Renal pelvis (tissue), 1 donor: ENCODE measurements at regions not wholly inside any gene's neighbourhood (a gene's known extent, or its start where the extent isn't known, plus 50 kb on each side); places are given as distances from the start of the nearest gene placed in this dataset.
A peak's percentile ranks its signal among the peaks of the same experiment; 100 is the strongest.

Experiments
- DNase-seq: peaks from one replicate; pipeline ENCODE4 v3.0.0-alpha.2; 2013

DNA sequence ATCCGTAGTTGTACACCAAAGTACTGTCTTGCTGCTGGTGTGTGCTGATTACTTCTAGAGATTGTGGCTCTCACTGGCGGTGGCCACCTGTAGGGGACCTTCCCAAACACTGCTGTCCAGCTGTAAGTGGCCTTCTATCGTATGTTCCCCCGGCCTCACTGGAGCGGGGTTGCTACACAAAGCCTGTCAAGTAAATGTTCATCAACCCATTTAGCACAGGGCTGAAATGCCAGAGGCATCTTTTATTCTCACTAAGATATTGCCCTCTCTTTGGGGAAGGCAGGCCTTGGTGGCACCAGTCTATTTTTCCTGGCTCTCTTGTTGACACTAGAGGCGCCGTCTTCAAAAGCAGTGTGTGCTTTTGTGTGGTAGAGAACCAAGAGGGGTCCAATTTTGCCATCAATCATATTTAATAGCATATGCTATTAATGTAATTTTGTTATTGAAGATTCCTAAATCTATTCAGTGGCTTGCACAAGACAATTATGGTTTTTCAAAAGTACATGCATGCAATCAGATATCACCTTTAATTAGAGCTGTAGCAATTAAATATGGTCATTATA is 514.4 kb upstream of the SALL1 start:
- DNase-seq = no peak

DNA sequence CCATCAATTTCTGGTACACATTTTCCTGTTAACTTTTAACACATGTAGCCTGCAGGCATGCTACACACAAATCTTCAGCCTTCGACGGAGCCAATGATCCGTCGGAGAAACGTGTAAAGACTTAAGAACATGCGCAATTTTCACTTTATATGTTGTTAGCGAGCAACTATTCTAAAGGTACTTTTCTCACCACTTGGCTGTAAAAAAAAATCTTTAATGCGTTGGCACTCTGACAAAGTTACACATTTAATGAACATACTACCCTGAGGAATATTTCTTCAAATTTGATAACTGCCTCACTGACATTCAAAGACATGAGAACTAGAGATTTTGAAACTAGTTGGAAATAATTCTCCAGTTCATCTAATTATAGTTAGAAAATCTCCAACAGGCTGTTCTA is 507.5 kb upstream of the SALL1 start:
- DNase-seq = no peak

DNA sequence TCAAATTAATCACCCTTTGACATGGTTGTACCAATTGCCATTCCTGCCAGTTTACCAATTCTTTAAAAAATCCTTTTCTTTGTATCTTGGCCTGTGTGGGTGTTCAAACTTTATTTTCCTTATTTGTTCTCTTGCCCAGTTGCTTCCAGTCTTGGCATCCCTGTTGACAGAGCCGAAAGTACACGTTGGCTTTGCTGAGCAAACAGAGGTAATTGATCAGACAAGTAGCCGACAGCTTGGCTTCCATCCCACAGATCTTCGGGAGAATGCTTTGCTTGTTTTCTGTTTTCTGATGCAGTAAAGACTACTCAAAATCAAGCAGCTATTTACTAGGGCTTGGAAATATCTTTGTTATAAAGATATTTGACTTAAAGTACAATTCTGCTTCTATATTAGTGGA is 506.8 kb upstream of the SALL1 start:
- DNase-seq = no peak

DNA sequence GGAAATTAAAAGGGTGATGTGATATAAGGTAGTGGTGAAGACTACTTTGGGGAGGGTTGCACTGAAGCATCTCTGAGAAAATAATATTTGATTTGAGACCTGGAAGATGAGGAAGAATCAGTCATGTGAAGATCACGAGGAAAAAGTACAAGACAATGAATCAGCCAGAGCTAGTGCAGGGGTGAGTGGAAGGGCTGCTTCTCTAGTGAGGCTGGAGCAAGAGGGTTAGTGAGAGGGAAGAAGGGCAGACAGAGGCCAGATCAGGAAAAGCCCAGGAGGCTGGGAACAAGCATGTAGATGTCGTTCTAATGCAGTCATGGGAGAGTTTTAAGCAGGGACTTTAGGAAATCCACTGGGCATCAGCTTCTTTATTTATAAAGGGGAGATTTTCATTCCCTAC is 504.2 kb upstream of the SALL1 start:
- DNase-seq = no peak

DNA sequence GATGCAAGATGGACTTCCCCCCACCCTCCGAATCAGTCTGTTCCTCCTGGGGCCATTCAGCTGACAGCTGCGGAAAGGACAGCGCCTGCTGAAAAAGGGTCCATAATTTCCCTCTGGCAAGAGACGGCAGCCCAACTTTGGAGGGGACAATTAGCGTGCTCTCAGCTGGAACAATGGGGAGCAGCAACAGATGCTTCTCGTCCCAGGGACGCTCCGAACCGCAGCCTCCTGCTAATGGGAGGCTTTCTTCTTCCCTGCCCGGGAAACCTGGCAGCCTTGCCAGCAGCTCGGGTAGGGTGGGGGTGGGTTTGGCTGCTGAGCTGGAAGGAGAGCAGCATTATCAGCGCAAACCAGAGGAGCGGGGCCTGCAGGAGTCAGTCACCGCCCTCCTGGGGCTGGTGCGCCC is 500.0 kb upstream of the SALL1 start:
- no peak for DNase-seq

DNA sequence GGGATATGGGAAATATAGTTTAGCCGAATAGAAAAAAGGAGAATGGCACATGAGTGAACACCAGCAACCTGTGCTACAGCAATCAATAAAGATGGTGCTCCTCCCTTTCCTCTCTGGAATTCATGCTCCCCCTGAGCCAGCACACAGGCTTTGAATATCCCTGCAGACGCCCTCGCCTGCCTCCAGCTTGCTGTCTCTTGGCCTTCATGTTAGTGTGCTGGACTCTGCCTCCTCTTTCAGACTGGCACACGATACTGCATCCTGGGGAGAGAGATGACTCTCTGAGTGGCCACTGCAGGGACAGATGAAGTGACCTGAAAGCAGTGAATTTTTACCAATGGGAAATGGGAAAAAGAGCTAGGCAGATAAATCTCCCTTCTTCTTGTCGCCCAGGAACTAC is 498.6 kb upstream of the SALL1 start:
- DNase-seq = no peak

DNA sequence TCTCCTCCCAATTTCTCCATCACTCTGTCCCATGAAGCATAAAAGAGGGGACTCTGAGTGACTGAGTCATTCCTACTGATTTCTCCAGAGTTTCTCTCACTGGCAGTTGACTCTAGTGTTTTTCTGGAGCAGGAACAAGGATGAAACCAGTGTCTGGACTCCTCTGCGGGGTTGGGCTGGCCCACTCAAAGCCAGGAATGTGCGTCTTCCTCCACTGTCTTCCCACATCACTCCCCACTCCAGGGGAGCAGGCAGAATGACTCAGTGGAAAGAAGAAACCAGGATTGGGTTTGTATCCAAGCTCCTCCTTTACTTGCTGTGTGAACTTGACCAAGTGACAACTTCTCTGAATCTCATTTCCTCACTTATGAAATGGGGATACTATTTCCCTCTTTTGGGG is 497.5 kb upstream of the SALL1 start:
- DNase-seq = no peak

DNA sequence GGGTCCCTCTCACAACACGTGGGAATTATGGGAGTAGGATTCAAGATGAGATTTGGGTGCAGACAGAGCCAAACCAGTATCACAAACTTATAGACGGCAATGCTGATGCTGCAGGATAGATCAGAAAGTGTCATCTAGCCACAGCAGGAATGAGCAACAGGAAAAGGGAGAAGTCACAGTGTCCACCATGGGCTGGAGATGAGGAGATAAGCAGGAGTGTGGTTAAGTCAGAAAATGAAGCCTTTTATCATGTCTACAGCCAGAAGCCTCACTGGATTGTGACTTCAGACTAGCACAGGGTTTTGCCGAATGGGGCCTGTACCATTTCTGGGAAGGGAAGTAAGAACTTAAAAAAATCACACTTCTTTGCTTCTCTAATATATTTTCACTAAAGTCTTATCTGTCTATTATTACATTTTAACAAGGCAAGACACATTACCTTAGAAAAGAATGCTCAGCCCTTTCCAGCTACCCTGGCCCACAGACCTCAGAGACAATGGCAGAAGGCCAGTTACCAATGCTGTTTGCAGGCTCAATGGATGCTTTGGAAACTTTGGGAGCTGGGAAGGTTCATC is 490.2 kb upstream of the SALL1 start:
- no peak for DNase-seq

DNA sequence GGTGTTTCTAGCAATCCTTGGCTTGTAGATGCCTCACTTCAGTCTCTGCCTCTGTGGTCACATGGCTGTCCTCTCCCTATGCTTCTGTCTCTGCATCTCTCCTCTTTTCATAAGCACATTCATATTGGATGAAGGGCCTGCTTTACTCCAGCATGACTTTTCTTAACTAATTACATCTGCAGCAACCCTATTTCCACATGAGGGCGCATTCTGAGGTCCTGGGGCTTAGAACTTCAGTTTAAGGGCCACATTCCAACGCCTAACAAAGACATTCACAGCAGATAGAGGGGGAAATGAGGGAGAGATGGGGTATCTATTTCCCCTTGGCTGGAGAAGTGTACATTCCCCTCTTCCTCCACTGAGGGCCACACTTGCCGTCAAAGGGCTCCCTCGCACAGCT is 489.1 kb upstream of the SALL1 start:
- DNase-seq = no peak

DNA sequence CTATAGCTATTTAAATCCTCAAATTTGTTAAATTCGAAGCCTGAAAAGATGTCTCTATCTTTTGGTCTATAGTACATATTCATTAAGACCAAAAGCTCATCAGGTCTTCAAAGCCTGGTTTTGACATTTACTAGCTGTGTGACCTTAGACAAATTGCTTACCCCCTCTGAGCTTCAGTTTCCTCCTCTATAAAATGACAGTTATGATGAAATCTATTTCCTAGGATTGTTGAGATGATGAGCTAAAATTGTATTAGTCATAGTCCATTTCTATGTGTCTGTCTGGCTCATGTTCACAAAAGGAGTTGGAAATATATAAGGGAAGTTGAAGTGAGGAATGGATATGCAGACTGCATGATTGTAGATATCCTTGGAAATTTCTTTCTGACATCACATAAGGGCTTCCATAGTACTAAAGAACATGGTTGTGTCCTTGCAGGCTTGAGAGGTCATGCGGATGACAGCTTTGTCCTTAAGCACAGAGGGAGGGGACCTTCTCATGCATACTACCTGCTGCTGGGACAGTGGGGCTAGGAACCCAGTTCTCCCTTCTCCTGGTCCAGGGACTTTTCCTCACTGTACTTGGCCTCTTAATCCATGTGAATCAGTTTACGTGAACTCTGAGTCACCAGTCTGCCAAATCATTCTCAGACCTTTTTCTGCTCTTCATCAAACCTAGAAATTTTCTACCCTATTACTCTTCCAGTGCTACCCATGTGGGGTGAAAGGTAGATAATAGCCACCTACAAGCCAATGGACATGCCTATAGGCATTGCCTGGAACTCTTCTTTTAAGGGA is 487.5 kb upstream of the SALL1 start:
- DNase-seq = no peak

DNA sequence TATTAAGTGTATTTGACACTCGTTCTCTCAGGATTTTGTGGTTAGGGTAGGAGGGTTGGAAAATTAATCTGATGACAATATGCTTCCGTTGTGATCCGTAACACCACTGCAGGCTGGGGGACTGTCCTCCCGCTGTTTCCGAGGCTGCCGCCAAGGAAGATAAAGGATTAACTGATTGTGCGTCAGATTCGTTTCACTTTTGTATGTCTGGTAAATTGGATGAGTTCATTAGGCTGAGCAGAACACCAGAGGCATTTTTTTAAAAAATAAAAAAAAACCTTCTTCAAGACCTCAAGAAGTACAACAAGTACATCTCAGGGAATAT is 486.7 kb upstream of the SALL1 start:
- DNase-seq = no peak

DNA sequence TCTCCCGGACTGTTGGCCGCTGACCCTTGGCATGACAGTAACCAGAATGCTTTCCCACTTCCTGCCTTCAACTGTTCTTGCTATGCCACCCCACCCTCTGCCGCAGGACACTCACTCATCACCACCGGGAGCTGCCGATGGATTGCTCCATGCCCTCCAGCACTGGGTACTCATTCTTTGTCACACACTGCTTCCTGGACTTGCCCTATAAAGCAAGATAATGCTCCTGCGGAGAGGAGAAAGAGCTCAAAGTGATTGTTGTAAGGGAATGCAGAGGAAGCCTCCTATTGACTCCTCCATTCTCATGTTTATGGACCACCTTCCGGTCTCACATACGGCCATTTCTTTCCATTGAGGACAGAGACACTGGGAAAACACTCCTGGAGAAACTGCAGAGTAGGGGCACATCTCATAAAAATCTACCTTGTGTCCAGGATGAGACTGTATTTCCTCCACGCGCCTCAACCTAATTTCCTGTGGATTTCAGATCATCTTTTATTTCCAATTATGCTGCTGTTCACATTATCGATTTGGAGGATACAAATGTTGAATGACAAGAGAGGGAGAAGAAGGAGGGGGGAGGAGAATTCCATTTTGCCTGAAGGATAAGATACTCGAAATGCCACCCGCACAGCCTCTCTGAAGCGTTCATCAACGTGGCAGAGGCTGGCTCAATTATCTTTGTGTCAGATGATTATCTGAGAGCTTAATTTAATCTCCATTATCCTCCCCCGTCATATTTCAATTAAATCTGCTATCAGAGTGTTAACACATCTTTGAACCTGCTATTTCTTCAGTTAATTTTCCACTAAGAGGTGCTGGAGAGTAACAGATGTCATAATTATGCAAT is 486.1 kb upstream of the SALL1 start:
- DNase-seq = no peak

DNA sequence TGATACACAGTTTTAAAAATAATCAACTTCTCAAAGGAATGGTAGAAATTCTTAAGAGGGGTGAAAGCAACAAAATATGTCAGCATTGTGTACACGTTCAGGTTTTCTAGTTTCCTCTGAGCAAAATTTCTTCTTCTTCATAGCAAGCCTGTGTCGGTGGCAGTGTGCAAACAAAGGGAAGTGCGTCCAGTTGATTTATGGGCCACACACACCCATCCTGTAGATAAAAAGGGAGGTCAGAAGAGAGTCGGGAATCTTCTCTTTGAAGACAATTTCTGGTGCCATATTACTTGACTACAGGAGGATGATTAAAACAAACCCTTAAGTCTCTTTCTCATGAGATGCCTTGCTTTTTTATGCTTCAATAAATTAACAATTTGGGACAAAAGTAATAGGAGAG is 484.1 kb upstream of the SALL1 start:
- DNase-seq = no peak

DNA sequence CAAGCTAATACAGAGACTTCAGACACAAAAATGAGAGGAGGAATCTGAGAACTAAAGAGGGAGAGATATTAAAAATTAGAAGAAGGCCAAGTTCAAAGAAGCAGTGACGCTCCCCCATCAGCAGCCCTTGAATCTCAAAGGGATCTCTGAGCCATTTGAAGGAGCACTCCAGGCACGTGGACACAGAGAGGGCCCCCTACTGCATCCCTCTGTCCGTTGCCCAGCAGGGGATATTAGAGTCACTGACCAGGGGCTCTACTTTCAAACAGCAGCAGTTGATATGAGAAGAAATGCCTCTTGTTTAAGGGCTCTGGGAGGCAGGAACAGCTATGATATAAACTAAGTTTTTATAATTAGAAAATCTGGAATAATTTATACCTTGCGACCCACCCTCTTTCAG is 479.0 kb upstream of the SALL1 start:
- DNase-seq = no peak

DNA sequence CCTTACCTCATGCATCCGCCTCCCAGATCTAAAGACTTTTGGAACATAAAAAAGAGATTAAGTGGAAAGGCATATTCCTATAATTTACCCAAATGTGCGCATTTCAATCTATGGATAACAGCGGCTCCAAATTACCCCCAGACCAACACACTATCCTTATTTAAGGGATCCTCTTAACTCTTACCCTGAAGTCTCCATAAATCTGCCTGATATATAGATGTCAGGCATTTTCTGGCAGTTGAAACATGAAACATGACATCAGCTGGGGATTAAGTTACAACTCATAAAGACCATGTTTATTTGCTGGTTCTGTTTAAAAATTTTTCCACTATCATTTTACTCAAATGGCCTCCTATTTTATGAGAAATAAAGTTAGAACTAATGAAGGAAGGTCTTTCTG is 478.5 kb upstream of the SALL1 start:
- peak; percentile 43 for DNase-seq

DNA sequence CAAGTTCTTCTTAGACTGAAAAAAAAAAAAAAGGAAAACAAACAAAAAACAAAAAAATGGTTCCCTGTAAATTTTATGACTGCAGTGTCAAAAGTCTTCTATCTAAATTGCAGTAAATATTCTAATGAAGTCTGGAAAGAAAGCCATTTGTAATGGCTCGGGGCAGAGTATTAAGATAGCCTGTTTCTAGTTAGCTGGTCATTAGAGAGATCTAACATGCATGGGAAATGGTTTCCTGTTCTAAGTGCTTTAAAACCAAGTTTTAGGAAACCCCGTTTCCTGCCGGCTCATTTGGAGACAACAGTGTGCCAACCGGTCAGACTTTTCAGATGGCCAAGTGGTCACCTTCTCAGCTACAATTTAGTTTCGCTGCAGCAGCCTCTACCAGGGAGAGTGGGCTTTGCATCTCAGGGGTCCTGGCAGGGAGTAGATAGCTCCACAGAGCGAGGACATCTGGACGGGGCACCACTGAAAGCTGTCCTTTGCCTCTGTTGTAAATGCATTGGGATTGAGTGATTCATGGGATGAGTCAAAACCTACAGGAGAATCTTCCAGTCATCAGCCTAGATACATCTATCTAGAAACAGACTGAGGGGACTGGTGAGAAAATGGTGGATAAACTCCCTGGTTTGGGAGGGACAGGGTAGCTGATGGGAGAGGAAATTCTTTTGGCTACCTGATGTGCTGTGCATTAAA is 473.2 kb upstream of the SALL1 start:
- no peak for DNase-seq

DNA sequence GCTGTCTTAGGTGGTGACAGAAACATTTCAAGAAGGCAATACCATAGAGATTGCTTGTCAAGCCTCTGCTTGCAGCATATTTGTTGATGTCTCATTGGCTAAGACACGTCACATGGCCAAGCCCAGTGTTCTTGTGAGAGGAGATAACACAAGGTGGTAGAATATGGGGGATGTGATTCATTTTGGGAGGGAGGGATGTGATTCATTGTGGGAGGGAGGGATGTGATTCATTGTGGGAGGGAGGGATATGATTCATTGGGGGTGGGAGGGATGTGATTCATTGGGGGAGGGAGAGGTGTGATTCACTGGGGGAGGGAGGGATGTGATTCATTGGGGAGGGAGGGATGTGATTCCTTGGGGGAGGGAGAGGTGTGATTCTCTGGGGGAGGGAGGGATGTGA is 470.5 kb upstream of the SALL1 start:
- DNase-seq = no peak

DNA sequence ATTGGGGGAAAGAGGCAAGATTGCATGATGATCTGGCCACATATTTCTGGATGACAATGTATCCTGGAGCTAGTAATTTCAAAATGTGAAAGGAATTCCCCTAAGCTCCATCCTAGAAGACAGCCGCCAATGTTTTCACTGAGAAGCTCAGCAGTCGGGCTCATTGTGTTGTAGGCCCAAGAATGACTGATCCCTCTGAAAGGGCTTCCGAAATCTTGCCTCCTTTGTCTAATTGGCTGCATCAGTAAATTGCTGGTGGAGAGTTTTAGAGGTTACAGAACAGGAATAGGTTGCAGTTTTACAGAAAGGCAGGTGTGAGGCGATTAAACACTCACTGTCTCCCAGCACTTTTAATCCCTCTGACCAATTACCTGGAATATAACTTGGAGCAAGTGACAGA is 464.1 kb upstream of the SALL1 start:
- DNase-seq = no peak

DNA sequence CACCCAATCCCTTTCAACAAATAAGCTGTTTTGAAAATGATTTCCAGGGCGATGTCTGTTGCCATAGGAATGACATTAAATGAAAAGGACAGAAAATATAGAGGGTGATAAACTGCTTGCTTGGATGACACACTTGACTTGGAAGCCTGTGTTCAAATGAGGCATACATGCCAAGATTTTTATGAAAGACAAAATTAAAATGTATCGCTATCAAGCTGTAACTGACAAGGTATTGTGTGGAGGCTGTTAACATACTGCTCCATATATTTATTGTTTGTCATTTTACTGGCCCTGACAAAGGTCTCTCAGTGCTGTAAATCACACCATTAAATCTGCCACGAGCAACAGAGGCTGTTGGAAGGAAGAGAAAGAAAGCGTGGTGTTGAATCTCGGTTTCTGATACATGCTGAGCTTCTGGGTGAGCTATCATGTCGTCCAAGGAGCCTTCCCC is 456.2 kb upstream of the SALL1 start:
- peak; percentile 72 for DNase-seq

DNA sequence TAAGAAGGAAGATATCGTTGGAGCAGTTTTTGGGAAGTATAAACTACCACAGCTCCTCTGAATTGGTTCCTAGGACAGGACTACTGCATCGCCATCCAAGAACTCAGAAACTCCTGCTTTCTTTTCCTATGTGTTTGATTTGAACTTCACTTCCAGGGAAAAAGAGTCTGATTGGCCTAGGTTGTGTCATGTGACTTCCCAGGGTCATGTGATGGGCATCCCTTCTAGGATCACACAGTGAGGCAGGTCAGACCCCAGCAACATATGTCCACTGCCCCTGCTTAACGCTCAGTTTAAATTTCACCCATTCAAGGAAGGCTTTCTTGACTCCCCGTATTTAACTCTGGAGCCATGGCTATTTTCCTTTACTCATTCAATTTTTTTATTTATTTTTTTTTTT is 445.2 kb upstream of the SALL1 start:
- DNase-seq = no peak

DNA sequence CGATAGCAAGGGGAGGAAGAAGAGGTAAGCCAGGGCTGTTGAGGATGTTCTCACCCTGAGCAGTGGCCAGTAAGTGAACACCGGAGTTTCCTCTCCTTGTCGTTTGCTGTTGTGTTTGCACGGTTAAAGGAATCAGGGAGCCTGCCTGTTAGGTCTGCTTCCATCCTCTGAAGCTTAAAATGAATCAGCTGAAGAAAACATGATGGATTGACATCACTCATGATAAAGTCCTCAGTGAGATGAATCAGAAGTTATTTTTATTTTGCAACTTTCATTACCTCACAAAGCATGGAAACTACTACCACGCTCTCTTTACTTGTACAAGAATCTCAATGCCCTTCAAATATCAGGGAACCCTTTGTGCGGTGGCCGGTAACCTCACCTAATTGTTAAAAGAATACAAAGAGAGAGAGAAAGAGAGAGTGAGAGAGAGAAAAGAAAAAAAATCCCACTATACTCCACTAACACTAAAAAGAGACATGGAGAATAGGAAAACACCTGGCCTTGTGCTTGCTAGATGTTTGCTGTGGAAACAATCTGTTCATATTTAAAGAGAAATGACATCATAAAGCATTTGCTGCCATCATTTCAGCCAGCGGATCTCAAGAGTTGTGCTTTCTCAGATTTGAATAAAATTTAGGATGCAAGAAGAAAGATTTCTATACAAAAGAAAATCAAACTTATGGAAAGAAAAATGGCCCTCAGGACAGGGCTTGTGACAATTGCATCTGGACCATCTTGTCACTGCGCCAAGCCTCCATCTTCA is 441.6 kb upstream of the SALL1 start:
- no peak for DNase-seq
